A549 (cell line): ENCODE measurements at regions not wholly inside any gene's neighbourhood (a gene's known extent, or its start where the extent isn't known, plus 50 kb on each side); places are given as distances from the start of the nearest gene placed in this dataset.

Experiments used
- ATAC-seq, 2 experiments: fragments of 200-7000 bp in 1 of 2; fragments of >200 bp in 1 of 2; cut with Nextera tagmentation in 1 of 2; cut with Tn5 transposase in 1 of 2; 3 replicates each; pipeline versions ENCODE4 v1.8.0 to v1.9.1; 2018 to 2020; ENCODE audit warnings: mild to moderate bottlenecking in 1 of 2, moderate library complexity in 1 of 2
- CTCF ChIA-PET: fragments of 300-600 bp; sonication (Branson Sonifier 250); formaldehyde crosslinking; extraction: SDS; loops from one replicate; lab custom pipeline; 2021; ENCODE audit warnings: antibody characterized with exemption, inconsistent platforms; lab: Yijun Ruan, JAX
- POLR2A ChIA-PET: fragments of 350-600 bp; formaldehyde crosslinking; extraction: SDS; loops from one replicate; lab custom pipeline; 2021; ENCODE audit warnings: antibody characterized with exemption, inconsistent platforms; lab: Yijun Ruan, JAX
- DNase-seq, 2 experiments: peaks; one replicate each; pipeline versions ENCODE4 v3.0.0 to v3.0.0-alpha.2; 2011 to 2016; ENCODE audit warnings: low read depth in 1 of 2, low spot score in 1 of 2
- FAIRE-seq: peaks from 2 replicates; lab custom pipeline; 2011; peaks lifted over from hg19 to GRCh38; lab: Jason Lieb, UNC
- H3K27ac ChIP-seq, 2 experiments: fragments of >200 bp; sonication (Bioruptor Twin); formaldehyde crosslinking; 3 replicates each; pipeline ENCODE4 v1.5.1; 2016 to 2017
- H3K4me1 ChIP-seq: fragments of >200 bp; sonication (Bioruptor Twin); formaldehyde crosslinking; 3 replicates; pipeline ENCODE4 v1.6.1; 2016
- H3K4me2 ChIP-seq: fragments of >200 bp; sonication (Bioruptor Twin); formaldehyde crosslinking; 3 replicates; pipeline ENCODE4 v1.6.1; 2016
- H3K4me3 ChIP-seq: fragments of >200 bp; sonication (Bioruptor Twin); formaldehyde crosslinking; 3 replicates; pipeline ENCODE4 v1.5.1; 2016
- H3K9me3 ChIP-seq: fragments of >200 bp; sonication (Bioruptor Twin); formaldehyde crosslinking; 3 replicates; pipeline ENCODE4 v1.6.1; 2016
- BHLHE40 ChIP-seq: IDR thresholded peaks from 2 replicates; pipeline ENCODE4 v1.6.1; 2012; ENCODE audit warnings: low read depth, low read length, inconsistent platforms
- CEBPB ChIP-seq, 2 experiments: fragments of >200 bp in 1 of 2; sonication (Bioruptor Twin) in 1 of 2; formaldehyde crosslinking in 1 of 2; IDR thresholded peaks; 2 replicates each; pipeline ENCODE4 v1.6.1; 2012 to 2016
- EHF ChIP-seq: fragments of 250-450 bp; sonication (Bioruptor Pico); IDR thresholded peaks from 2 replicates; pipeline ENCODE4 v1.5.0; 2020; ENCODE audit warnings: mild to moderate bottlenecking
- EP300 ChIP-seq, 2 experiments: fragments of >200 bp; sonication (Bioruptor Twin); formaldehyde crosslinking; IDR thresholded peaks; 2 replicates in 1 of 2; 3 replicates in 1 of 2; pipeline ENCODE4 v1.6.1; 2016 to 2017
- FOSB ChIP-seq: fragments of 250-450 bp; sonication (Bioruptor Pico); IDR thresholded peaks from 2 replicates; pipeline ENCODE4 v1.5.0; 2020; ENCODE audit warnings: mild to moderate bottlenecking, moderate library complexity
- FOXS1 ChIP-seq: fragments of 250-450 bp; sonication (Bioruptor Pico); IDR thresholded peaks from 2 replicates; pipeline ENCODE4 v1.5.0; 2020; ENCODE audit warnings: mild to moderate bottlenecking, moderate library complexity
- GATA3 ChIP-seq: IDR thresholded peaks from 2 replicates; pipeline ENCODE4 v1.6.1; 2012; ENCODE audit warnings: borderline replicate concordance
- HDAC2 ChIP-seq: fragments of 200-600 bp; sonication (generic); IDR thresholded peaks from 2 replicates; pipeline ENCODE4 v1.6.1; 2016
- KDM5A ChIP-seq: fragments of 200-600 bp; sonication (generic); IDR thresholded peaks from 2 replicates; pipeline ENCODE4 v1.6.1; 2016; ENCODE audit warnings: antibody characterized with exemption, mild to moderate bottlenecking
- MAZ ChIP-seq: fragments of 150-350 bp; IDR thresholded peaks from 2 replicates; pipeline ENCODE4 v1.6.1; 2014; ENCODE audit warnings: antibody characterized with exemption, low read depth, low read length, borderline replicate concordance
- PHF8 ChIP-seq: fragments of 200-600 bp; sonication (generic); IDR thresholded peaks from 2 replicates; pipeline ENCODE4 v1.6.1; 2016; ENCODE audit warnings: low read depth, mild to moderate bottlenecking, antibody characterized with exemption, moderate library complexity, borderline replicate concordance
- POLR2AphosphoS2 ChIP-seq: conservative IDR thresholded peaks from 2 replicates; pipeline ENCODE4 v1.6.1; 2012; ENCODE audit warnings: low read length, improper control_type of control experiment, inconsistent platforms
- RAD21 ChIP-seq, 2 experiments: fragments of >200 bp in 1 of 2; sonication (Bioruptor Twin) in 1 of 2; formaldehyde crosslinking in 1 of 2; IDR thresholded peaks in 1 of 2; conservative IDR thresholded peaks in 1 of 2; 2 replicates in 1 of 2; 3 replicates in 1 of 2; pipeline ENCODE4 v1.6.1; 2012 to 2018; ENCODE audit warnings: inconsistent platforms in 1 of 2
- TP53 ChIP-seq: fragments of 250-450 bp; sonication (Bioruptor Pico); IDR thresholded peaks from 2 replicates; pipeline ENCODE4 v1.5.0; 2021; ENCODE audit warnings: mild to moderate bottlenecking, moderate library complexity
- ZNF302 ChIP-seq: fragments of 250-450 bp; sonication (Bioruptor Pico); IDR thresholded peaks from 2 replicates; pipeline ENCODE4 v1.9.0; 2021; ENCODE audit warnings: inconsistent platforms, mild to moderate bottlenecking, moderate library complexity
- WGBS: methylation state at CpG from one replicate; pipeline ENCODE4 v1.1.6; 2017; ENCODE audit errors: missing lambda C conversion rate; 5-methylcytosine and 5-hydroxymethylcytosine counted together
- TF ChIP-seq, protein P1 (sequence below): IDR thresholded peaks from 2 replicates; pipeline ENCODE4 v1.6.1; 2012
- TF ChIP-seq, protein P2 (sequence below): fragments of >200 bp; sonication (Bioruptor Twin); formaldehyde crosslinking; IDR thresholded peaks from 3 replicates; pipeline ENCODE4 v1.5.1; 2016
- TF ChIP-seq, protein P3 (sequence below): fragments of >200 bp; sonication (Bioruptor Twin); formaldehyde crosslinking; IDR thresholded peaks from 3 replicates; pipeline ENCODE4 v1.6.1; 2016
- TF ChIP-seq, protein P4 (sequence below): fragments of 450-650 bp; IDR thresholded peaks from 2 replicates; pipeline ENCODE4 v1.6.1; 2014; ENCODE audit warnings: antibody characterized with exemption
- TF ChIP-seq, protein P5 (sequence below): IDR thresholded peaks from 2 replicates; pipeline ENCODE4 v1.6.1; 2012; ENCODE audit warnings: low read depth, borderline replicate concordance

DNA sequence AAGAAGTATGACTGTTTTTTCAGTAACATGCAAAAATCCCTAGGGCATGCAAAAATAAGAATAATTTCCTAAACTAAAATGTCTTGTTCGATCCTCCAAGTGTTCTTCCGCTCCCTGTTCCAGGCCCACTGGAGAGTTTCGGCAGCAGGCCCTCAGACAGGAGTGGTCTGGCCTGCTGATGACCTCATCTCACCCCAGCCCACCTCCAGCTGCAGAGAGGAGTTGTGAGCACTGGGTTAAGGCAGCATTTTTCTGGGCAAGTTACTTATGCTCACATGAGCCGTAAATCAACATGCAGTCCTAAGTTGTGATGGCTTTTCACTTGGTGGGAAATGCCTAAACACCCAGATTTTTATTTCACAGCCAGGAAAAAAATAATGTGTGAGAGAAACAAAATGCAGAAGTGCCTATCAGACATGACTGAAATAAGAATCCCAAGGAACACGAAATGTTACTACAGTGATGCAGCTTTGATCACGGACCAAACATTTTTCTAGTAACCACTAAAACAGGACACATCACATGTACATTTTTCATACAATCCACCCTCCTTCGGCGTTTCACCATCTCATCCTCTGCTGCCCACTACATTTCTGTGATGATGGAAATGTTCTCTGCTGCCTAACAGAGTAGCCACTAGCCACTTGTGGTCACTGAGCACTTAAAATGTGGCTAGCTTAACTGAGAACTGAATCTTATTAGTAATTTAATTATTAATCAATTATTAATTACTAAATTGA, 153.3 kb upstream of the TBL1X start:
- POLR2A ChIA-PET = no interaction called here
- peak; percentile 49 for FAIRE-seq

DNA sequence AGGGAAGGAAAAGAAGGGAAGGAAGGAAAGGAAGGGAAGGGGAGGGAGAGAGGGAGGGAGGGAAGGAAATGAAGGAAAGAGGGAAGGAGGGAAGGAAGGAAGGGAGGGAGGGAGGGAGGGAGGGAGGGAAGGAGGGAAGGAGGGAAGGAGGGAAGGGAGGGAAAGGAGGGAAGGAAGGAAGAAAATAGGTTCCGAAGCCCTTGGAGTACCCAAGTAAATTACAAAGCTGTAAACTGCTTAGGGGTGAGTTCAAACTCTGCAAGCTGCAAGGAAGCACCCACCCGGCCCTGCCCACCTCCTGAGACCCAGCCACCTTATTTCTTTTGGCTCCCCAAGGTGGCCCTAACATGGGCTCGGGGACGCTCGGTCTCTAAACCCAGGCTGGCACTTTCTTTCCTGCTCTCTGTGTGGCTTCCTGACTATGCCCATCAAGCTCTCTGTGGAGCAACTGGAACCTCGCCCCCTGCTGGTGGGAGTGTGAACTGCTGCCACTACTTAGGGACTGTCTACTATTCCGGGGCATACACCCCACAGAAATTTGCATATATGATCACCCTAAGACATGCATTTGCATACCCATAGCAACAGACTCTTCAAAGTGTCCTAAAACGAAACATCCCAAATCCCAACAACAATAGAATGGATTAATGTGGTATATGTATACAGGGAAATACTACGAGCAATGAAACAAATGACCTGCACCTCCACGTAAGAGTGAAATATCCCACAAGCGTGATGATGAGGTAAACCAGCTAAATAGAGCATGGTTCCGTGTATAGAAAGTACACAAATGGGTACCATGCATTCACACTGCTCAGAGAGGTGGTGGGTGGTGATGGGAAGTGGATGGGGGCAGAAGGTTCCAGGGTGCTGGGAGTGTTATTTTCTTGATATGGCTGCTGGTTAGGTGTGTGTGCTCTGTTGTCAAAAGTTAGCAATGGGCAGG, 151.7 kb upstream of the TBL1X start:
- H3K4me1 ChIP-seq = no peaks in the 10 kb centered on the region
- 59% methylated on average over 12 of the region's 12 CpGs for WGBS
- FAIRE-seq = peak; percentile 97
- TF ChIP-seq, protein P1, sequence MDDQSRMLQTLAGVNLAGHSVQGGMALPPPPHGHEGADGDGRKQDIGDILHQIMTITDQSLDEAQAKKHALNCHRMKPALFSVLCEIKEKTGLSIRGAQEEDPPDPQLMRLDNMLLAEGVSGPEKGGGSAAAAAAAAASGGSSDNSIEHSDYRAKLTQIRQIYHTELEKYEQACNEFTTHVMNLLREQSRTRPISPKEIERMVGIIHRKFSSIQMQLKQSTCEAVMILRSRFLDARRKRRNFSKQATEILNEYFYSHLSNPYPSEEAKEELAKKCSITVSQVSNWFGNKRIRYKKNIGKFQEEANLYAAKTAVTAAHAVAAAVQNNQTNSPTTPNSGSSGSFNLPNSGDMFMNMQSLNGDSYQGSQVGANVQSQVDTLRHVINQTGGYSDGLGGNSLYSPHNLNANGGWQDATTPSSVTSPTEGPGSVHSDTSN = no peak
- TF ChIP-seq, protein P2, sequence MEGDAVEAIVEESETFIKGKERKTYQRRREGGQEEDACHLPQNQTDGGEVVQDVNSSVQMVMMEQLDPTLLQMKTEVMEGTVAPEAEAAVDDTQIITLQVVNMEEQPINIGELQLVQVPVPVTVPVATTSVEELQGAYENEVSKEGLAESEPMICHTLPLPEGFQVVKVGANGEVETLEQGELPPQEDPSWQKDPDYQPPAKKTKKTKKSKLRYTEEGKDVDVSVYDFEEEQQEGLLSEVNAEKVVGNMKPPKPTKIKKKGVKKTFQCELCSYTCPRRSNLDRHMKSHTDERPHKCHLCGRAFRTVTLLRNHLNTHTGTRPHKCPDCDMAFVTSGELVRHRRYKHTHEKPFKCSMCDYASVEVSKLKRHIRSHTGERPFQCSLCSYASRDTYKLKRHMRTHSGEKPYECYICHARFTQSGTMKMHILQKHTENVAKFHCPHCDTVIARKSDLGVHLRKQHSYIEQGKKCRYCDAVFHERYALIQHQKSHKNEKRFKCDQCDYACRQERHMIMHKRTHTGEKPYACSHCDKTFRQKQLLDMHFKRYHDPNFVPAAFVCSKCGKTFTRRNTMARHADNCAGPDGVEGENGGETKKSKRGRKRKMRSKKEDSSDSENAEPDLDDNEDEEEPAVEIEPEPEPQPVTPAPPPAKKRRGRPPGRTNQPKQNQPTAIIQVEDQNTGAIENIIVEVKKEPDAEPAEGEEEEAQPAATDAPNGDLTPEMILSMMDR = peak; percentile 43; the same call in 2 of the 3 replicates
- peak; percentile 28 to 50; a peak in 4 of 5 replicates for TF ChIP-seq RAD21 (conservative IDR thresholded peaks at IDR 0.05 in 1 of 2, IDR thresholded peaks at IDR 0.05 in 1 of 2)
- TF ChIP-seq, all 56 proteins: peak for 2
- Histone ChIP-seq H3K9me3 (no peaks in the 10 kb centered on the region), H3K27ac (no peak overlapping the region), H3K4me2 (no peak overlapping the region), H3K4me3 (no peak overlapping the region)
- CTCF ChIA-PET = interaction anchor here (0.6 to 1.3 kb wide), 12 partner anchors 20 to 521 kb away, joined by 3 to 4 read pairs (median 3); no protein-coding TSS in a partner anchor
- DNase-seq = peak; percentile 7 to 39
- POLR2A ChIA-PET = interaction anchor here (0.7 kb wide), 1 partner anchor 156 kb away, joined by 6 read pairs; no protein-coding TSS in a partner anchor
- ATAC-seq = peak; percentile 59 to 84; a peak in 4 of 6 replicates

More for the DNA sequence above, 153.3 kb upstream of the TBL1X start:
- ATAC-seq (no peak), DNase-seq (no peak)
- Histone ChIP-seq H3K4me2 (no peak overlapping the region), H3K27ac (no peak overlapping the region), H3K9me3 (no peaks in the 10 kb centered on the region), H3K4me3 (no peak overlapping the region), H3K4me1 (no peaks in the 10 kb centered on the region)
- 80% methylated on average over 8 of the region's 8 CpGs for WGBS
- CTCF ChIA-PET = interaction anchor here (0.6 to 1.5 kb wide), 2 partner anchors 188 to 409 kb away, joined by 3 read pairs; no protein-coding TSS in a partner anchor
- TF ChIP-seq MAZ = no peak
- no peak for TF ChIP-seq TP53 (CRISPR knock-in tag)
- TF ChIP-seq FOXS1 = no peak
- TF ChIP-seq ZNF302 (CRISPR knock-in tag) = no peak
- no peak for TF ChIP-seq POLR2AphosphoS2
- TF ChIP-seq GATA3 = no peak
- TF ChIP-seq BHLHE40 = no peak
- no peak for TF ChIP-seq HDAC2
- no peak for TF ChIP-seq EHF
- no peak for TF ChIP-seq CEBPB (IDR thresholded peaks at IDR 0.05)
- TF ChIP-seq, protein P3, sequence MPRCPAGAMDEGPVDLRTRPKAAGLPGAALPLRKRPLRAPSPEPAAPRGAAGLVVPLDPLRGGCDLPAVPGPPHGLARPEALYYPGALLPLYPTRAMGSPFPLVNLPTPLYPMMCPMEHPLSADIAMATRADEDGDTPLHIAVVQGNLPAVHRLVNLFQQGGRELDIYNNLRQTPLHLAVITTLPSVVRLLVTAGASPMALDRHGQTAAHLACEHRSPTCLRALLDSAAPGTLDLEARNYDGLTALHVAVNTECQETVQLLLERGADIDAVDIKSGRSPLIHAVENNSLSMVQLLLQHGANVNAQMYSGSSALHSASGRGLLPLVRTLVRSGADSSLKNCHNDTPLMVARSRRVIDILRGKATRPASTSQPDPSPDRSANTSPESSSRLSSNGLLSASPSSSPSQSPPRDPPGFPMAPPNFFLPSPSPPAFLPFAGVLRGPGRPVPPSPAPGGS = no peak
- TF ChIP-seq KDM5A = no peak

DNA sequence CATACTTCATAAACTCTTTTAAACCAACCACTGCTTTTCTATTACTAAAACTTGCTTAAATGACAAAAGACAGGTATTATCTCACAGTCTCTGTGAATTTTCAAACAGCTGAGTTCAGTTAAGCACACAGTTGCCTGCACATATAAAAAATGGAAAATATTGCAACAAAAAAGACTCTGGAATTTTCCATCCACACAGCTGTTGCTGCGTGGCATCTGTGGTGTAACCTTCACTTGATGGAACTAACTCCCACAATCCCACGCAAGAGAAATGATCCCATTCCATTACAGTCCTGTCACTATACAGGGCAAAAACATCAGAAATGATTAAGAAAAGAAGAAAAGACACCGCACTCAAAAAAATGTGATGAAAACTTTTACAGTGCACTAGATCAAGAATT, 149.8 kb upstream of the TBL1X start:
- CTCF ChIA-PET = no interaction called here
- no peak for FAIRE-seq
- whole genome bisulfite sequencing = 86% methylated on average over 3 of the region's 3 CpGs

More for the DNA sequence above, 149.8 kb upstream of the TBL1X start:
- POLR2A ChIA-PET = no interaction called here
- ATAC-seq = no peak
- TF ChIP-seq FOSB (CRISPR knock-in tag) (no peak), FOXS1 (no peak), HDAC2 (no peak), EP300 (IDR thresholded peaks at IDR 0.05) (no peak), PHF8 (no peak)
- TF ChIP-seq, protein P4, sequence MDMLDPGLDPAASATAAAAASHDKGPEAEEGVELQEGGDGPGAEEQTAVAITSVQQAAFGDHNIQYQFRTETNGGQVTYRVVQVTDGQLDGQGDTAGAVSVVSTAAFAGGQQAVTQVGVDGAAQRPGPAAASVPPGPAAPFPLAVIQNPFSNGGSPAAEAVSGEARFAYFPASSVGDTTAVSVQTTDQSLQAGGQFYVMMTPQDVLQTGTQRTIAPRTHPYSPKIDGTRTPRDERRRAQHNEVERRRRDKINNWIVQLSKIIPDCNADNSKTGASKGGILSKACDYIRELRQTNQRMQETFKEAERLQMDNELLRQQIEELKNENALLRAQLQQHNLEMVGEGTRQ = no peak
- TF ChIP-seq, protein P5, sequence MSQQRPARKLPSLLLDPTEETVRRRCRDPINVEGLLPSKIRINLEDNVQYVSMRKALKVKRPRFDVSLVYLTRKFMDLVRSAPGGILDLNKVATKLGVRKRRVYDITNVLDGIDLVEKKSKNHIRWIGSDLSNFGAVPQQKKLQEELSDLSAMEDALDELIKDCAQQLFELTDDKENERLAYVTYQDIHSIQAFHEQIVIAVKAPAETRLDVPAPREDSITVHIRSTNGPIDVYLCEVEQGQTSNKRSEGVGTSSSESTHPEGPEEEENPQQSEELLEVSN = no peak
- TF ChIP-seq, all 56 proteins: peak for 0
- no peaks in the 10 kb centered on the region for H3K4me1 ChIP-seq
- H3K4me2 ChIP-seq = no peak overlapping the region
- H3K27ac ChIP-seq = no peak overlapping the region
- no peaks in the 10 kb centered on the region for H3K9me3 ChIP-seq
- DNase-seq = no peak
- no peak overlapping the region for H3K4me3 ChIP-seq
